MM.1S (cell line): ENCODE measurements at regions not wholly inside any gene's neighbourhood (a gene's known extent, or its start where the extent isn't known, plus 50 kb on each side); places are given as distances from the start of the nearest gene placed in this dataset.

Source experiments
- DNase-seq: peaks from one replicate; pipeline ENCODE4 v3.0.0-alpha.2; 2015
- H2AFZ ChIP-seq: fragments of 300-600 bp; sonication (generic); 2 replicates; pipeline ENCODE4 v1.6.0; 2016; ENCODE audit warnings: antibody characterized with exemption, low read length
- H3F3A ChIP-seq: fragments of 300-600 bp; sonication (generic); 2 replicates; pipeline ENCODE4 v1.6.1; 2016; ENCODE audit warnings: mild to moderate bottlenecking, antibody characterized with exemption, low read length, moderate library complexity, mixed read lengths; ENCODE audit not compliant: insufficient read depth
- H3K27ac ChIP-seq: fragments of 300-600 bp; sonication (generic); 2 replicates; pipeline ENCODE4 v1.5.1; 2016; ENCODE audit warnings: mild to moderate bottlenecking, low read length
- H3K27me3 ChIP-seq: fragments of 300-600 bp; sonication (generic); replicated peaks from 2 replicates; pipeline ENCODE4 v1.6.0; 2016; ENCODE audit warnings: low read length; ENCODE audit not compliant: insufficient read depth
- H3K36me3 ChIP-seq: fragments of 300-600 bp; sonication (generic); replicated peaks from 2 replicates; pipeline ENCODE4 v1.6.1; 2016; ENCODE audit warnings: mild to moderate bottlenecking, low read length, mixed read lengths; ENCODE audit not compliant: insufficient read depth
- H3K4me1 ChIP-seq: fragments of 300-600 bp; sonication (generic); 2 replicates; pipeline ENCODE4 v1.6.1; 2016; ENCODE audit warnings: low read length, mixed read lengths
- H3K4me2 ChIP-seq: fragments of 300-600 bp; sonication (generic); 2 replicates; pipeline ENCODE4 v1.6.0; 2016; ENCODE audit warnings: low read depth, low read length
- H3K4me3 ChIP-seq: fragments of 300-600 bp; sonication (generic); 2 replicates; pipeline ENCODE4 v1.5.1; 2016; ENCODE audit warnings: low read length, mixed read lengths
- H3K79me2 ChIP-seq: fragments of 300-600 bp; sonication (generic); 2 replicates; pipeline ENCODE4 v1.6.1; 2016; ENCODE audit warnings: mixed run types, low read length, mixed read lengths
- H3K9ac ChIP-seq: fragments of 300-600 bp; sonication (generic); 2 replicates; pipeline ENCODE4 v1.6.1; 2016; ENCODE audit warnings: low read length, mixed read lengths
- H3K9me2 ChIP-seq: fragments of 300-600 bp; sonication (generic); replicated peaks from 2 replicates; pipeline ENCODE4 v1.6.1; 2016; ENCODE audit warnings: mild to moderate bottlenecking, low read length, mixed read lengths; ENCODE audit not compliant: insufficient read depth
- H3K9me3 ChIP-seq: fragments of 300-600 bp; sonication (generic); replicated peaks from 2 replicates; pipeline ENCODE4 v1.6.1; 2016; ENCODE audit warnings: mild to moderate bottlenecking, low read length, mixed read lengths; ENCODE audit not compliant: insufficient read depth
- H4K20me1 ChIP-seq: fragments of 300-600 bp; sonication (generic); 2 replicates; pipeline ENCODE4 v1.6.1; 2016; ENCODE audit warnings: mild to moderate bottlenecking, low read length, moderate library complexity, mixed read lengths; ENCODE audit not compliant: insufficient read depth
- EZH2 ChIP-seq: fragments of 300-600 bp; sonication (generic); optimal IDR thresholded peaks from 2 replicates; pipeline ENCODE3; 2017; ENCODE audit warnings: low read depth, mild to moderate bottlenecking, antibody characterized with exemption, low read length, mixed read lengths
- EZH2phosphoT487 ChIP-seq: fragments of 300-600 bp; sonication (generic); IDR thresholded peaks from 2 replicates; pipeline ENCODE4 v1.6.1; 2018; ENCODE audit warnings: antibody characterized with exemption, low read length
- TF ChIP-seq, protein P1 (sequence below): fragments of 300-600 bp; sonication (generic); IDR thresholded peaks from 2 replicates; pipeline ENCODE4 v1.5.1; 2016; ENCODE audit warnings: antibody characterized with exemption, low read length, mixed read lengths

DNA sequence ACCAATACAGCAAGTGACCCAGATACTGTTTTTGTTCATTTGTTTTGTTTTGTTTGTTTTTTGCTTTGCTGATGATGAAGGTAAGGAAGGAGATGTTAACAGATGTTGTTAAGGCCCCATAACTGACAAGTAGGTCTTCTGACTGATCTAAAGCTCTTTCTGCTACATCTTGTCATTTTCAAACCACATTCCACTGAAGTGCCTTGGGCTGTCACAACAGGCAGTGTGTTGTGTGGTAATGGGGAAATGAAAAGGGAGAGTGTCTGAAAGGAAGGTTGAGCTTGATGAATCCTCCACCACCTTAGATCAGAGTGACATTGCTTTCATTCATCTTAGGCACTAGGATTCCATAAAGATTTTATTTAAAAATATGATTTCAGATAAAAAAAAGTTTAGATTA is 479.4 kb upstream of the SYNCRIP start:
- Histone ChIP-seq H3K79me2 (no peaks in the 10 kb centered on the region), H3K4me1 (no peaks in the 10 kb centered on the region), H4K20me1 (no peaks in the 10 kb centered on the region), H3K9me2 (no peaks in the 10 kb centered on the region), H3K27me3 (no peaks in the 10 kb centered on the region), H3K9ac (no peak overlapping the region), H3F3A (no peaks in the 10 kb centered on the region), H3K4me2 (no peak overlapping the region), H3K27ac (no peak overlapping the region), H3K4me3 (no peak overlapping the region), H3K36me3 (no peaks in the 10 kb centered on the region), H2AFZ (no peak overlapping the region), H3K9me3 (no peaks in the 10 kb centered on the region)
- DNase-seq = no peak
- TF ChIP-seq EZH2 (no peak), EZH2phosphoT487 (no peak)
- TF ChIP-seq, protein P1, sequence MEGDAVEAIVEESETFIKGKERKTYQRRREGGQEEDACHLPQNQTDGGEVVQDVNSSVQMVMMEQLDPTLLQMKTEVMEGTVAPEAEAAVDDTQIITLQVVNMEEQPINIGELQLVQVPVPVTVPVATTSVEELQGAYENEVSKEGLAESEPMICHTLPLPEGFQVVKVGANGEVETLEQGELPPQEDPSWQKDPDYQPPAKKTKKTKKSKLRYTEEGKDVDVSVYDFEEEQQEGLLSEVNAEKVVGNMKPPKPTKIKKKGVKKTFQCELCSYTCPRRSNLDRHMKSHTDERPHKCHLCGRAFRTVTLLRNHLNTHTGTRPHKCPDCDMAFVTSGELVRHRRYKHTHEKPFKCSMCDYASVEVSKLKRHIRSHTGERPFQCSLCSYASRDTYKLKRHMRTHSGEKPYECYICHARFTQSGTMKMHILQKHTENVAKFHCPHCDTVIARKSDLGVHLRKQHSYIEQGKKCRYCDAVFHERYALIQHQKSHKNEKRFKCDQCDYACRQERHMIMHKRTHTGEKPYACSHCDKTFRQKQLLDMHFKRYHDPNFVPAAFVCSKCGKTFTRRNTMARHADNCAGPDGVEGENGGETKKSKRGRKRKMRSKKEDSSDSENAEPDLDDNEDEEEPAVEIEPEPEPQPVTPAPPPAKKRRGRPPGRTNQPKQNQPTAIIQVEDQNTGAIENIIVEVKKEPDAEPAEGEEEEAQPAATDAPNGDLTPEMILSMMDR = no peak

DNA sequence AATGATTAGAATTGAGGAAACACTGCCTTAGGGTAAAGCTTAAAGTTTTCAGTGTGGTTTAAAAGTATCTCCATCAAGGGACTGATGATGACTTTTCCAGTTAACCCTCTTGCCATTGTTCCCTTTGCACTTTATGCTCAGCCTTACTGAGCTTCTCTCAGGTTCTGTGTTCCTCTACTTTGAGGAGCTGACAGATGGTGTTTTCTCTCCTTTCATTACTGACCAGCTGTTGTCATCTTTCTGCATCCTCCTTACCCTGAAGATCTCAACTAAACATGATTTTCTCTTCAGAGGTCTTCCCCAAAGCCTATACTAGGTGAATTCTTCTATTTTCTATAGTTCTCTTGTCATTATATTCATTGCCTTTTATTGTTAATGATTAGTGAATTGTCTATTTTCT is 475.6 kb upstream of the SYNCRIP start:
- Histone ChIP-seq H2AFZ (no peak overlapping the region), H3K4me3 (no peak overlapping the region), H3K9me3 (no peaks in the 10 kb centered on the region), H3K4me2 (no peak overlapping the region), H3K27ac (no peak overlapping the region), H3K27me3 (no peaks in the 10 kb centered on the region), H3K4me1 (no peaks in the 10 kb centered on the region), H3K9ac (no peak overlapping the region), H3K36me3 (no peaks in the 10 kb centered on the region), H3K9me2 (no peaks in the 10 kb centered on the region), H3K79me2 (no peaks in the 10 kb centered on the region), H4K20me1 (no peaks in the 10 kb centered on the region), H3F3A (no peaks in the 10 kb centered on the region)
- TF ChIP-seq EZH2phosphoT487 = no peak
- no peak for DNase-seq

DNA sequence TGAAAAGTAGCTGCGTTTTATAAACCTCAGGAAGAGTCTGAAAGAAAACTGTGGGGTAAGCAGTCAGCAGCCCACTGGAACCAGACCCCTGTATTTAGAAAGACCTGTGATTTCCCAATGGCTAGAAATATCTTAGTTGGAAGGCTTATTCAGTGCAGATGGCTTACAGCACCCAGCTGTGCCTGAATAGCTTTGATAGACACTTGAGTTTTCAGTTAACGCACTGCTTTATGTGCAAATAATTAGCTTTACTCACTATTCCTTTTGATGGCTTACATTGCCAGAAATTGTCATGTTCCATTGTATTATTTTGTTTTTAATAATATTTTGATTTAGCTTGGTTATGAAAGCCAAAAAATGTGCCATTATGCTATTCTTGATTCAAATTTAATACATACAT is 465.3 kb upstream of the SYNCRIP start:
- no peak overlapping the region for H3K27ac ChIP-seq
- DNase-seq = no peak
- H3K9me3 ChIP-seq = no peaks in the 10 kb centered on the region
- no peaks in the 10 kb centered on the region for H3K79me2 ChIP-seq
- H3K27me3 ChIP-seq = no peaks in the 10 kb centered on the region
- H2AFZ ChIP-seq = no peak overlapping the region
- no peak overlapping the region for H3K4me2 ChIP-seq
- no peak overlapping the region for H3K9ac ChIP-seq
- TF ChIP-seq, protein P1 = no peak
- TF ChIP-seq EZH2phosphoT487 = no peak
- no peak for TF ChIP-seq EZH2
- no peaks in the 10 kb centered on the region for H3K9me2 ChIP-seq
- H3K4me1 ChIP-seq = no peaks in the 10 kb centered on the region
- no peaks in the 10 kb centered on the region for H4K20me1 ChIP-seq
- no peaks in the 10 kb centered on the region for H3F3A ChIP-seq
- no peak overlapping the region for H3K4me3 ChIP-seq
- no peaks in the 10 kb centered on the region for H3K36me3 ChIP-seq

DNA sequence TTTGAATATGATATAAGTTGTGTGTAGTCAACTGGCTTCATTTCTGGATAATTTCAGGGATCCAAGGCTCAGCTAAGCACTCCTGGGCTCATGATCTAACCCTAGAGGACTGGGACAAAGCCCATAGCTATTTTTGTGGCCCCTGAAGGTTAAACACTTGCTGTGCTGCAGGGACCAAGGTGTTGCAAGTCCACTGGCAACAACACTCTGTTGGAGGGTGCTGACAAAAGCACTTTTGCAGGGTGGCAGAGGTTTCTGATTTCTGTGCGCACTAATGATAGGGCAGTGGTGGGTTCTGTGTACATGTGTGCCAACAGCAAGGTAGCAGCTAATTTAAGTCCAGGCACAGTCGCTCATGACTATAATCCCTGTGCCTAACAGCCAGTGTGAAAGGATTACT is 445.3 kb upstream of the SYNCRIP start:
- Histone ChIP-seq H4K20me1 (no peaks in the 10 kb centered on the region), H3K27me3 (no peaks in the 10 kb centered on the region), H3K36me3 (no peaks in the 10 kb centered on the region), H3K9me3 (no peaks in the 10 kb centered on the region), H3K4me1 (no peaks in the 10 kb centered on the region), H3K4me2 (no peak overlapping the region), H2AFZ (no peak overlapping the region), H3K79me2 (no peaks in the 10 kb centered on the region), H3K27ac (no peak overlapping the region), H3K9ac (no peak overlapping the region), H3F3A (no peaks in the 10 kb centered on the region), H3K9me2 (no peaks in the 10 kb centered on the region), H3K4me3 (no peak overlapping the region)
- DNase-seq = no peak
- TF ChIP-seq EZH2 (no peak), EZH2phosphoT487 (no peak)
- TF ChIP-seq, protein P1 = no peak
